ENCODE measurements at regions not wholly inside any gene's neighbourhood (a gene's known extent, or its start where the extent isn't known, plus 50 kb on each side); places are given as distances from the start of the nearest gene placed in this dataset.

DNA sequence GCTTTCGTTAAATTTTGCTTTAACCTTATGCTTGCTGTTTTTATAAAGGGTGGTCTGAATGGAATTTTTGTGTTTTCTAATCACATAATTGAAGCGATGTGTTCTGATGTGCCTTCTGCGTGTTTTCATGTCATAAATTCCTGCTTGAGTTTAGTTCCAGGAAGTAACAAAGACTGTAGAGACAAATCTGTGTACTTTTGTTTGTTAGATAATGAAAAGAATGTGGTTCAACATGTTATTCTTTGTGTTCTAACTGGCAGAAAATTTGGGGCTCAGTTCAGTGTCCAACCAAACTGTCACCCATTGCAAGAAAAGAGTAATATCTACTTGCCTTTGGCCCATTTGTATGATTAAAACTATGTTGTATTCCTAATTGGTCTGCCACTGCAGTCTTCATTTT, 324.0 kb downstream of the DIPK2A start:
- DNase-seq (ENCODE audit: low read depth, low spot score): peak; percentile 11

DNA sequence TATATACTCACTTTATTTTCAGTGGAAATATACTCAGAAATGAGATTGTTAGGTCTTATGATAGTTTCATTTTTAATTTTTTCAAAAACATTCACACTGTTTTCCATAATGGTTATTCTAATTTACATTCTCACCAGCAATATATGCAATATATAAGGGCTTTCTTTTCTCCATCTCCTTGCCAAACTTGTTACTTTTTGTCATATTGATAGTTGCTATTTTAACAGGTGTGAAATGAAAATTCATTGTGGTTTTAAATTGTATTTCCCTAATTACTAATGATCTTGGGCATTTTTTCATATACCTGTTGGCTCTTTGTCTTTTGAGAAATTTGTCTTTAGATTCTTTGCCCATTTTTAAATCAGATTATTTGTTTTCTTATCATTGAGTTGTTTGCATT, 325.2 kb downstream of the DIPK2A start:
- DNase-seq (ENCODE audit: low read depth, low spot score): no peak

DNA sequence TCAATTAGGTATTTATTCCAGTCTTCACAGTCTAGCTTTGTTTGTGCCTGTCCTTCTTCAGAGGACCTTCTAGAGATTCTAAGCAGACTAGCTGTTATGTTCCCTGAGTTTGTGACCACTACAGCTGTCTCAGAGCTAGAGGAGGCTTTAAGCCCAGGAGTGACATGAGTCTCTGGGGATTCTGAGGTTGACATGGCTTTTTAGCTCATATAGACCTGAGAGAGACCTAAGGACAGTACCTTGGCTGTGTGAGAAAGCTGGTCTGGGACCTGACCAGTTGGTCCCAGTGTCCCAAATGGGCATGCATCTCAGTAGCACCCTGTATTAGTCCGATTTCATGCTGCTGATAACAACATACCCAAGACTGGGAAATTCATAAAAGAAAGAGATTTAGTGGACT, 330.2 kb downstream of the DIPK2A start:
- no peak for DNase-seq (ENCODE audit: low read depth, low spot score)

DNA sequence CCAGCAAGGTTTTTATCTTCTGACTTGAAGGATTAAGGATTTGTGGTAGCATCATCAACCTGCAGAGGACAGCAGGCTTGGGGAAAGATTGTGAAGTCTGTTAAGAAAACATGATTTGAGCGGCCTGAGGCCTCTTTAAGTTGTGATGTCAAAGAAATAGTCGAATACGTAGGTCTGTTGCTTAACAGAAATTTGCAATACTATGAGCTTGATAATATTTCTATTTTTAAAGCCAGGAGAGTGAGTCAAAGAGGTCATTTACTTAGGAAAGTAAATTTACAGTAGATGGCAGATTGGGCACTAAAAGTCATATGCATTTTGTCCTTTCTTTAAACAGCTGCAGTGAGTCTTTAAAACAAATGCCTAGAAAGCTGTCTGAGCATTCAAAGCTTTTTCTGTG, 336.3 kb downstream of the DIPK2A start:
- no peak for DNase-seq (ENCODE audit: low read depth, low spot score)

DNA sequence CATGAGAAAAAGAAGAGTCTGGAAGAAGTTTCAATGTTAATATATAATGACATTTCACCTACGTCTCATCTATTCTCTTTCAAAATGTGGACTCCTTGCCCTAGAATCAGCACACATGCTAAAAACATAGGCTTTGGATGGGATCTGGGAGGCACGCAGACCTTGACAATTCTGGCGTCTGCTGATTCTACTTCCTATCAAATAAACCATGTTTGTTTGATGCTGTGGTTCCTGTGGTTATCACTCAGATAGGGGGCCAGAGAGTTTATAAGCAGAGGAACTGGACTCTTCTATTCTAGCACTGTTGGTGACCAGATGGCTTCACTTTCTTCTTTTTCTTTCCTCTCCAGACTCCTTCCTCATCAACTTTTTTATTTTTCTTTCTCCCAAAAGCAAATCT, 336.8 kb downstream of the DIPK2A start:
- DNase-seq (ENCODE audit: low read depth, low spot score): no peak

DNA sequence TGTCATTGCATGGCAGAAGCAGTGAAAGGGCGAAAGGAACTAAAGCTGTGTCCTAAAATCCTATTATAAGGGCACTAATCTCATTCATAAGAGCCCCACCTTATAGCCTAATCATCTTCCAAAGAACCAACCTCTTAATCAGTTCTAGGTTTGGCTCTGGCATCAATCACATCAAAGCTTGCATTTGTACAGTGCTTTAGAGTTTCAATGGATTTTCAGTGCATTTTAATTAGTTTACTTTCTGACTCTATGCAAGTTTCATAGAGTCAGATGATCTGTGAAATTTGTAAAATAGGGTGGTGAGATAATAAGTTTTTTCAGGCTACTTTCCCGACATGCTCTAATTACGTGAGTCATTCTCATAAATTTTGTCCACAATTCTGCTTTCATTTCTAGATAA, 341.1 kb downstream of the DIPK2A start:
- DNase-seq (ENCODE audit: low read depth, low spot score): no peak

DNA sequence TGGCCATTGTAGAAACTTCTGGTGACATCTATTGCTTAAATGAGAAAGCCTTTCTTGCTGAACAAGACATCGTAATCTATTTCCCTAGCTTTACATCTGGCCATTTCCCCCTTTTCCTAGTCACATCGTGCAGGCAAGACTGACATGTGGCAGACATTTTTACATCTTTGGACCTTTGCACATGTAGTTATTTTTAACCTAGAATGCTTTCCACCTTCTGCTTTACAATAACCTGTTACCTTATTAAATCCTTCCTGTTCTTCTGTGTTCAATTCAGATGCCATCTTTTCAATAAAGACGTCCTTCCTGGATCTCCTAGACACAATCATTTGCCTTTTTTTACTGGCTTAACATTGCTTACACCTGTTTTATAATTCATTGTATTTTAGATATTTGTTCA, 343.3 kb downstream of the DIPK2A start:
- no peak for DNase-seq (ENCODE audit: low read depth, low spot score)

DNA sequence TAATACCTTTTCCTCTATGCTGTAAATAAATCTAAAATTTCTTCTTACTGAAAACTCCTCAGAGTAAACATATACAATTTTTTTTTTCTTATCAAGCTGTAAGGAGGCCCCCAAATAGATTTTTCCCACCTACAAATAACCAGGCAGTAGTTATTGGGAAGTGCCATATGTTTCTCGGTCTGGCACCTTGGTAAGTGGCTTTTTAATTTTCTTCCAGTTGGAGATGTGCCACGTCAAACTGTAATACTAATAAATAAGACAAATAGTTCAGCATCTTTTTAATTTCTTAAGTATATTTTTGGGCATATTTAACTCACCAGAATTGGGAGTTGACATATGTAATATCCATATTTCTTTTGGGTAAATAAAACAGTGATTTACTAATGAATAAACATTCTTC, 346.3 kb downstream of the DIPK2A start:
- no peak for DNase-seq (ENCODE audit: low read depth, low spot score)

DNA sequence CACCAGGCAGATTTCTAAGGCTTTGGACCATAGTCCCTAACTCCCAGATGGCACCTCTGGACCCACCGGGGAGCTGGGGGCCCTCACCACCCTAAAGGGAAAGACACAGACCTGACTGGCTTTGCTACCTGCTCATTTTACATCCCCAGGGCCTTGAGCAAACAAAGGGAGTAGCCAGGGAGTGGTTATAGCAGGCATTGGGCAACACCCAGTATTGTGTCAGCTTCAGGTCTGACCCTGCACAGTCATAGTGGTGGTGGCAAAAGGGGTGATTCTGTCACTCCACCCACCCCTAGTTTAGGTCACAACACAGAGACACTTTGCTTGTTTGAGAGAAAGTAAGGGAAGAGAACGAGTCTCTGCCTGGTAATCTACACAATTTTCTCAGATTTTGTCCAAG, 352.5 kb downstream of the DIPK2A start:
- no peak for DNase-seq (ENCODE audit: low read depth, low spot score)

DNA sequence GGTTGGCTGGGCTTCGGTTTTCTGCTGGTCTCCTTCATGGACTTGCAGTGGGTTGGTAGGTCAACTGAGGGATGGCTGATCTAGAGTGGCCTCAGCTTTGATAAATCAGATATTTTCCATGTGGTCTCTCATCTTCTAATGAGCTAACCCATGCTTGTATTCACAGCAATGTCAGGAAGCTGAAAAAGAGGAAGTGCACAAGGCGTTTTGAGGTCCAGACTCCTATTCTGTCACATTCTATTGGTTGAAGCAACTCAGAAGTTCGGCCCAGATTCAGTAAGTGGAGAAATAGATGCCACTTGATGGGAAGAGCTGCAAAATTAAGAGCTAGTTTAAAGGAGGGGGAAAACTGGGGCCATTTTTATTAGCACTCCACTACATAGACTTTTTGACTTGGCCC, 361.2 kb downstream of the DIPK2A start:
- DNase-seq (ENCODE audit: low read depth, low spot score): no peak

DNA sequence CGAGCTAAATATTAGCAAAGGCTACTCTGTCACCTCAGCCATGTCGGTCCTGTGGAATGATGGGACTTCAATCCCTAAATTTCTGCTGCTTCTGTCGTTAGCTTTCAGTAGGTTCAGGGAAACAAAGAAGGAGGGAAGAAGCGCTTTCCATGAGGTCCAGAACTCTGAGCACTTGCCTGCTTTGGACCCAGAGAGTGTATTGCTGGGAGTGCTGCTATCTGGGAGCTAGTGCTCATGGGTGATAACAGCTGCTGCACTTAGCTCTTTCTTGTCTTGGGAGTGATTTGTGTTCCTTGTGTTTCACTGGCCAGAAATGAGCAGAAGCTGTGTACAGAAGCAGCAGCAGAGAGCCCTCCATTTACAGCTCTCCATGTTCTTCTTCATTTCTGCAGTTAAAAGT, 369.8 kb downstream of the DIPK2A start:
- no peak for DNase-seq (ENCODE audit: low read depth, low spot score)

DNA sequence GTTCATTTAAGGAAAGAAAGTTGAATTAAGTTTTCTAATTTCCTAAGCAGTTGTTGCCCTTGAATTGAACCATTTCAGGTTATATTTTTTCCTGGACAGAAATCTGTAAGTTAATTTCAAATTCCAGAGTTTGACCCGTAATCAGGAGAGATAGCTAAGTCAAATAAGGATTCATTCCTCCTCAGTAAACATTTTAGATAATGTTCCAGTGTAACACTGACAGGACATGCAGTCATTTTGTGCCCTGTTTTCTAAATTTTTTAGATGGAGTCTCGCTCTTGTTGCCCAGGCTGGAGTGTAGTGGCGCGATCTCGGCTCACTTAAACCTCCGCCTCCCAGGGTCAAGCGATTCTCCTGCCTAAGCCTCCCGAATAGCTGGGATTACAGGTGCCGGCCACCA, 371.7 kb downstream of the DIPK2A start:
- DNase-seq (ENCODE audit: low read depth, low spot score): no peak

DNA sequence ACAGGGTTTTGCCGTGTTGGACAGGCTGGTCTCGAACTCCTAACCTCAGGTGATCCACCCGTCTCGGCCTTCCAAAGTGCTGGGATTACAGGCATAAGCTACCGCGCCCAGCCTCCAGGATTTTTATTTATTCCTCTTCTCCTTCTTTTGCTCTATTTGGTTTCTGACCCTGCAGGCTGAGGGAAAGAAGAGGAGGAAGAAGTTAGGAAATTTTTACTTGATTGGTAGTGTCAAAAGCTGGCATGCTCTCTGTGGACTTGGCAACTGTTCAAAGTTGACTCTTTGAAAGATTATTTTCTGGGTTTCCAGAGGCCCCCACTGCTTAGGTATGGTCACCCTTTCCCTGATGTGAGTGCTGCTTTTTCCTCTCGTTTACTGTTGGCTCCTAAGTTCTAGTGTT, 372.2 kb downstream of the DIPK2A start:
- DNase-seq (ENCODE audit: low read depth, low spot score): no peak

DNA sequence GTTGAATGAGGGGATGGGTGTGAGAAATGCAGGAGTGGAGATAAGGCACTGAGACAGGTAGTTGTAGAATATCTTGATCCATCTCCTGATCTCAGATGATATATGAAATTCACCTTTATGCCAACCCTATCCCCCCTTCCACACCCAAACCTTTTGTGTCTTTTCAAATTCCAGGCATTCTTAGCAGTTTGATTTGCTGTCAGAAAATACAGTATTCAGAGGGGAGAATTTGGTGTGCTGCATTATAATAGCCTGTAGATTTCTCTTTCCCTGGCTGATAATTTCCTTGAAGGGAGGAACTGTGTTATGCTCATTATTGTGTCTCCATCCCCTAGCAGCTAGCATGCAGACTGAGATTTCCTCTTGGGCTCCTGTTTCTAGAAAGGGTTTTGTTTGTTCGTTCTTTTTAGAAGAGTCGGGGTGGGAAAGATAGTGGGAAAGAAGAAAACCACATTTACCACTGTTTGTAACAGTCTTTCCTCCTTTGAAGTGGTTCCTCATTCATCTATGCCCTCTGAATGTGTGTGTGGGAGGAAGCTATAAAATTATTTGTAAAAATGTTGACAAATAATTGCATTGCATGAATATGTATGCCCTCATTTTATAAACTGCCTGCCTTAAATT, 373.4 kb downstream of the DIPK2A start:
- DNase-seq (ENCODE audit: low read depth, low spot score): peak; percentile 8

DNA sequence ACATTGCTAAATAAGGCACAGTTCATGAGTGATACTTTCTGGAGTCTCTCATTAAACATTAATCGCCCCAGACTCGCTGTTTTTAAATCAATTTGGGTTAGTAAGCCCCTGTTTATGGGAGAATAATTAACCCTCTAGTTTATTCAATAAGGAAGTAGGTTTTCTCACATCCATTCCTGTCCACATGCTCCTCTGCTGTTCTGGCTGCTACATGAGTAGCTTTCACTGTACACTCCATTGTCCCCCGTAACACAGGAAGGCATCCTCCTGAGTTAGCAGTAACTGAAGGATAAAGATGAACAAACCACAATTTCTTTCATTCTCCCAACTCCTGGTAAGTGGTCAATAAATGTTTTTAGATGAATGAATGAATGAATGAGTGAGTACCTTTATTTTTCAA, 378.5 kb downstream of the DIPK2A start:
- no peak for DNase-seq (ENCODE audit: low read depth, low spot score)

DNA sequence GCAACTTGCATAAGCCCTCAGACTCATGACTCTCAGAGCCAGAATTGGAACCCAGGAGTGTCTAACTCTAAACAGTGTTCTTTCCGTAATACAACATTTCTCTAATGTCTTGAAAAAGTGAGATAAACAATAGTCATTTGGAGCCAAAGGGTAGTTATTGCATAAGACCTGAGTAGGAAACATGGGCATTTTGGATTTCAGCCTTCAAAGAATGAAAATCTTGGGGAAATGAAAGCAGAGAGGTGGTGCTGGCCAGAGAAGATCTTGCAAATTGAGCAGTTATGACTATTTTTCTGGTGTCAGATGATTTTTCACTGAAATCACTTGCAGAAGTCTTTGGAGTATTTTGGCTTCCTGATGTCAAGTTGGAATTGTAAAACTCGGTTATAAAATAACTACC, 379.4 kb downstream of the DIPK2A start:
- DNase-seq (ENCODE audit: low read depth, low spot score): no peak

DNA sequence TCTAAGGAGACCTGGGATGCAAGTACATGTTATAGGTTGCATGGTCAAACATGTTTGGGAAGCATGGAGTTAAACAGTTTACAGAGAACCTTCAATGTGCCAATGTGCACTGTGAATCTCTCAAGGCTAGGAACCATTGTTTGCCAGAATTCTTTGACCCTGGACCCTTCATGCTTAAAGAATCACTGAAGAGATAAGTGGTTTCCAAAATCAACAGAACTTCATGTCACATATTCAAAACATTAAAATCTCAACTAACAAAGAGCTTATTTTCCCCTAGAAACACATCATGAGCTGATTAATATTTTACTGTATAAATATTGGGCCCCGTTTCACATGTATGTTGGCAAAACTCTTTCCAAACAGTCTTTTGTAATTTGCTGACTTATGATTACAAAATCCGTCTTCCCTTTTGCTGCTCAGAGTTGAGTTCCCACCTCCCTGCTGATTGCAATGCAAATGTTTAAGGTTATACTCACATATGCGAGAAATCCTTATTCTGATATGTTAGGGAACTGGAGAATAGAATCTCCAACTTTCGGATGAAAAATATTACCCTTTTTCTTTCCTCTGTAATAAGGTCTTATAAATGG, 380.2 kb downstream of the DIPK2A start:
- DNase-seq (ENCODE audit: low read depth, low spot score): no peak

DNA sequence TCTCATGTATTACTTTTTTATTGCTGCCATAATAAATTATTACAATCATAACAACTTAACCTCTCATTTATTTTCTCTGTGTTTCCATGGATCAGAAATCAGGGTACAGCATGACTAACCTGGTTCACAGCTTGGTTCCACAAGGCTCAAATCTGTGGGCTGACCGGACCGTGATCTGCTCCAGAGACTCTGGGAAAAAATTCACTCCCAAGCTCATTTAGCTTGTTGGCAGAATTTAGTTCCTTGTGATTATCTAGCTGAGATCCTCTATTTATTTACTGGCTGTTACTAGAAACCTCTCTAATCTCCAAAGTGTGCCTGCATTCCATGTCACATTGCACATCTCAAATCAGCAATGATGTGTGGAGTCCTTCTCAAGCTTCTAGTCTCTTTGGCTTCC, 386.6 kb downstream of the DIPK2A start:
- no peak for DNase-seq (ENCODE audit: low read depth, low spot score)

DNA sequence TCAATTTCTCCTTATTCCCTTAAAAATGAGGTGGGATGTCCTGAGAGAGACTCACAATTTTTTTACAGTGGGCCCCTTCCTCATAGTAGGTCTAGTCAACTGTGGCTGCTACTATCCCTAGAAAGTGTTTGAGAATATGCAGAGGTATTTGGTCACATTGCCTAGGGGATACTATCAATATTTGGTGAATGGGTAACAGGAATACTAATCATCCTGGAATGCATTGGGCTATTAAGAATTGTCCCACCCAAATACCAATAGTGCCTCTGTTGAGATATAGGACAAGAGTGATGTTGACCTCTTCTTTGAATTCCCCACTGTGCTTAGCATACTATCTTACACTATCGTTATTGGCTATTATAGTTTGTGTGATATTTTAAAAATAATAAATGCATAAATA, 389.4 kb downstream of the DIPK2A start:
- no peak for DNase-seq (ENCODE audit: low read depth, low spot score)

DNA sequence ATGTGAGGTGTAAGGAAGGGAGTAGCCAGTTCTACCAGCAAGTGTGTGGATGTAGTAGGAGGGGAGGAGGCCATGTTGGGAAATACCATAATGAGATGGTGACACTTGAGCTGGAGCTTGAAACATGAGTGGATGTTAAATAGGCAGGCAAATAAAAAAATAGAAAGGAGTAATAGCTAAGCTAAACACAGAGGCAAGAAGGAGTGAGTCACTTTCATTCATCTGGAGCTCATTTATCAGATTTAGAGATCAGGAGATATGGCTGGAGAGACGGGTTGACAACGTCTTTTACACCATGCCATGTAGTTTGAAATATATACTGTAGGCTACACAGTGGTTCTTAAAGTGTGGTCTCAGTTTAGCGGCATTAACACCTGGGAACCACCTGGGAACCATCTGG, 390.5 kb downstream of the DIPK2A start:
- peak; percentile 16 for DNase-seq (ENCODE audit: low read depth, low spot score)

DNA sequence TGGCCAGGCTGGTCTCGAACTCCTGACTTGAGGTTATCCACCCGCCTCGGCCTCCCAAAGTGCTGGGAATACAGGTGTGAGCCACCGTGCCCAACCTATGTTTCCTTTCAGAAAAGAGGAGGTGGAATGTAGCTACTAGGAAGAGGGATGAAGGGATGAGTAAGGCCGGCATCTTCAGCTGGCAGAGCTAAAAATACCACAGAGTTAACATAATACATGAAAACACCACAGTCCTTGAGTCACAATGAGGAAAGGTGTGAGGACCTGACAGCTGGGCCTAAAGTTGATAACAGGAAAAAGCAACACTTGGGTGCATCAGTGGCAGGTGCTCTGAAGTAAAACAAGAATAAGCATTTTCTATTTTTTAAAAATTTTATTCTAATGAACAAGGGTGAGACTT, 392.2 kb downstream of the DIPK2A start:
- DNase-seq (ENCODE audit: low read depth, low spot score): no peak

DNA sequence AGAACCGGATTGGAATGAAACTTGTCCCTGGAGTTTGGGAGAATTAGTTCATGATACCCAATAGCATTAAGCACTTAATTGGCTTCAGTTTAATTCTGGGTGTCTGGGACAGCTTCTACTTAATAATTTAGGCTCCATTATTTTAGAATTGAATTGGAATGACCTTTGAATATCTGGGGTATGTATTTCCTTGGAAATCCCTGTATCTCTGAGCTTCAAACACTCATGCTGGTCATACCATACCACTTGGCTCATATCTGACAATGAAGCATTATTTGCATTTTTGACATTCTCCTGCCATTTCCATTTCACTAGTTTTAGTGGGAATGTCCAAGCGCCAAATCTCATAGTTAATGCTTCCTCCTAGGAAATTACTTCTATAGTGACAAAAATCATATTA, 393.1 kb downstream of the DIPK2A start:
- DNase-seq (ENCODE audit: low read depth, low spot score): peak; percentile 22

DNA sequence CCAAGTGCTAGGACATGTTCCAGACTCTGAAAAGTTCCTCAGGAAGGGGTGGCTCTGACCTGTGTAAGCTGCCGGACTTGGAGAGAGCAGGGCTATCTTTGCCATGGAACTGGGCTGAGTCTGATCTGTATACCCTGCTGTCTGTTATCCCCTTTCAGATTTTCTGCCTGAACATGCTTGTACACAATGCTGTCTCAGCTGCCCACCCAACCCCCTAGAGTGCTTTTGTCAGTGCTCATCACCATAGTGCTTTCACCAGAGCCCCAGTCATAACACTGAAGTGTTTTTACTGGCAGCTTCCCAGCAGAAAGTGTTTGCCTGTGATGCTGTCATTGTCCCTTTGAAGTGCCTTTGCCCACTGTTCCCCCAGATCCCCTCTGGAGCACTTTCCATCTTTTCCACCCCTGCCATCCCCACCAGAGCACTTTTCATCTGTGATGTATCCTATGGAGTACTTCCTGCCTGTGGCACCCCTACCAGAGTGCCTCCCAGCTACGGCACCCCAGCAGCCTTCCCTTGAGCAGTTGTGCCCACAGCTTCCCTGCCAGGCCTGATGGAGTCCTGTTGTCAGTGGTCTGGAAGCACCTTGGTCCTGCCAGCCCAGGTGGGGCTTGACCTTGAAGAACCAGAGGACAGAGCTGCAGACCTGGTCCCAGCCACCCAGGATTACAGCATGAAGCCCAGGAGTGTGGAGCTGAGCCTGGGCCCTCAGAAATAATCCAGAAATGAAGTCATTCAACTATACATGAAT, 397.7 kb downstream of the DIPK2A start:
- DNase-seq (ENCODE audit: low read depth, low spot score): peak; percentile 38
